B cell (primary cell): ENCODE measurements at regions not wholly inside any gene's neighbourhood (a gene's known extent, or its start where the extent isn't known, plus 50 kb on each side); places are given as distances from the start of the nearest gene placed in this dataset.

Source experiments
- CTCF ChIP-seq: fragments of 200-600 bp; IDR thresholded peaks from one replicate; pipeline ENCODE4 v1.8.0; 2022; ENCODE audit warnings: antibody characterized with exemption, mild to moderate bottlenecking
- EZH2 ChIP-seq: IDR thresholded peaks from 2 replicates; pipeline ENCODE4 v1.6.1; 2012; ENCODE audit warnings: borderline replicate concordance, low read depth, mild to moderate bottlenecking, moderate library complexity, low read length; ENCODE audit not compliant: insufficient read depth, poor library complexity, severe bottlenecking

- no peak for TF ChIP-seq CTCF
- TF ChIP-seq EZH2 = no peak
Observed at GRCh38 chr10:51008346-51008745, 65.9 kb upstream of the PRKG1 start.
